ENCODE measurements at regions not wholly inside any gene's neighbourhood (a gene's known extent, or its start where the extent isn't known, plus 50 kb on each side); places are given as distances from the start of the nearest gene placed in this dataset.
"Not testable (repeated sequence)": the region's sequence is repeated elsewhere in the genome, so short reads cannot be mapped to it uniquely, and the experiment has no call there.

GRCh38 chr12:126966498-126966897, 1300.5 kb upstream of the TMEM132C start:
- no peak for DNase-seq (ENCODE audit: low spot score)

GRCh38 chr12:126967152-126967551, 1299.8 kb upstream of the TMEM132C start:
- no peak for DNase-seq (ENCODE audit: low spot score)

- no peak for DNase-seq (ENCODE audit: low spot score)
Measured at GRCh38 chr12:126974779-126975178, 1292.2 kb upstream of the TMEM132C start.

DNA sequence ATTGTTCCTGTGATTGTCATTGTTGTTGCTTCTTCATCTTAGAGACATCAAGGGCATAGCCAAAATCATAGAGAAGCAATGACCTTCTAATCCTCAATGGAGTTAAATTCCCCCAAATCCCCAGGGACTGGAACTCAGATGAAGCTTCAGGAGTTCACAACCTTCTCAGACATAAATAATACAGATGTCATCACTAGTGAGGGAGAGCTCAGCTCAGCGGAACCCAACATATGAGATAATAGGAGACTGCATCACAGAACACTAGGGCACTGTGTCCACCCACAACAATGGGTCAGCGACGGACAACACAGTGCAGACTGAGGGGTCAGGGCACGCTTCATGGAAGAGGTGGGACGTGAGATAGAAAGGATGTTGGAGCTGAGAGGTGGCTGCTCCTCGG, 1290.4 kb upstream of the TMEM132C start:
- DNase-seq (ENCODE audit: low spot score) = no peak

- not testable (repeated sequence) for DNase-seq (ENCODE audit: low spot score)
Measured at GRCh38 chr12:126979564-126979963, 1287.4 kb upstream of the TMEM132C start.

DNA sequence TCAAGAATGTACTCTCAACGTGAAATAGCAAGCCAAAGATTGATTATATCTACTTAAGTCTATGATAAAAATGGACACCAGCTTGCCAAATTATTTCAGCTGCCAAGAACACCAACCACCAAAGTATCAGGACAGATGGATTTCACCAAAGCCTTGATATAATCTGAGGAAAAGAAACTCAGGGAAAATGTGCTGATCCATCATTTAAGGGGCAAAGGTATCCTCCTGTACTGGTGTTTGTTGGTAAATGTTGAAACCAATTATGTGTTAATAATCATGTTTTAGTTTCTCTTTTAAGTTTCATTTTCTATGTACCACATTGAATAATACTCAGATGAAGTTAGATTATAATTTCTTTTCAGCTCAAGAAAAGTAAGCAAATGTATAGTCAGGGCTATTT, 1284.3 kb upstream of the TMEM132C start:
- no peak for DNase-seq (ENCODE audit: low spot score)

GRCh38 chr12:126983735-126984134, 1283.2 kb upstream of the TMEM132C start:
- DNase-seq (ENCODE audit: low spot score) = not testable (repeated sequence)

GRCh38 chr12:126985663-126986062, 1281.3 kb upstream of the TMEM132C start:
- not testable (repeated sequence) for DNase-seq (ENCODE audit: low spot score)

DNA sequence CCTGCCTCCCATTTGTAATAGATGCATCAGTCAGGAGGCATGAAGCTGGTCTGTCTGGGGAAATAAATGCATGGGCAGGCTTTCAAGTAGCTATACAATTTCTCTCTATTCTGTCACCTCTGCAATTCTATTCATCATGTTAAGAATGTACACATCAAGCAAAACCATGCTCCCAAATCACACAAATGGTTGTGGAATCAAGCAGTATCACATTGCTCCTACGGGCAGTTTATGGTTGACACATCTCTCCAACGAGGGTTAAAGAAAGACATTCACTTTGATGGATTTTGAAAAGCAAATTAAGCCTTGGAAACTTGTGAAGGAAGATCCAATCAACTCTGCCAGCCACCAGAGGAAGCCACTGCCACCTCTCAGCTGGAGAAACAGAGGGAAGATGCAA, 1277.4 kb upstream of the TMEM132C start:
- no peak for DNase-seq (ENCODE audit: low spot score)

- no peak for DNase-seq (ENCODE audit: low spot score)
Measured at GRCh38 chr12:126993898-126994297, 1273.1 kb upstream of the TMEM132C start.

GRCh38 chr12:126994599-126994998, 1272.4 kb upstream of the TMEM132C start:
- no peak for DNase-seq (ENCODE audit: low spot score)

DNA sequence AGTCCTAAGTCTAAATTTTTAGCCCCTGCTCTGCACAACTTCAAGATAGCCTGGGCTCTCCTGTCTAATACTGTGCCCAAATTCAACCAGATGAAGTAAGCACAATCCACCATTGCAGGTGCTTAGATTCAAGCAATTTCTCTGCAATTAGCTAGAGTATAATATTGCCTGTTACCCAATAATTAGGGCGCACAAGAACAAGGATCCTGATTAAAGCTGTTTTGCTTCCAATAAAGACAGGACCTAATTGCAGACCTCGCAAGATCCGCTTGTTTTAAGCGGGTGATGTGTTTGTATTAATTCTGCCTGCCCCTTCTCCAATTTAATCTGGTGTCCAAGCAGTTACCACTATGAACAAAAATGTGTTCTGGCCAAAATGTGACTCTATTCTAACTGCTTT, 1268.9 kb upstream of the TMEM132C start:
- DNase-seq (ENCODE audit: low spot score) = no peak

- DNase-seq (ENCODE audit: low spot score) = no peak
Measured at GRCh38 chr12:126998747-126999285, 1268.2 kb upstream of the TMEM132C start.

- DNase-seq (ENCODE audit: low spot score) = no peak
Measured at GRCh38 chr12:126999352-126999751, 1267.6 kb upstream of the TMEM132C start.

GRCh38 chr12:127005406-127005805, 1261.6 kb upstream of the TMEM132C start:
- no peak for DNase-seq (ENCODE audit: low spot score)

DNA sequence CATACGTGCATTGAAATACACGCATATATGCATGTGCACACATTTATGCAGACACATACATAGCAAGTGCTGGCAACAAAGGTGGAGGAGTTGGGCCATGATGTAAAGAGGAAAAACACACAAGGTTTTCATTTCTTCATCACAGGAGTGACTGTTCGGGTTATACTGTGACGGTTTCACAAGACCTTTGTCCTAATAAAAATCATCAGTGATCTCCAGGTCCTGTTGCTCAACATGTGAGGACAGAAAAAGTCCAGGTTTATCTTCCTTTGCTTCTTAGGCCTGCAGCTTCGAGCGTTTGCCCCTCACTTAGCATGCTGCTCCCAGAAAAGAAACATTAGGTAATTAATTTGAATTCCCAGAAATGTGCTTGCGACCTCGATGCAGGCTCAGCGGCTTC, 1260.0 kb upstream of the TMEM132C start:
- DNase-seq (ENCODE audit: low spot score) = no peak

GRCh38 chr12:127008755-127009403, 1258.1 kb upstream of the TMEM132C start:
- peak; percentile 30 for DNase-seq (ENCODE audit: low spot score)

DNA sequence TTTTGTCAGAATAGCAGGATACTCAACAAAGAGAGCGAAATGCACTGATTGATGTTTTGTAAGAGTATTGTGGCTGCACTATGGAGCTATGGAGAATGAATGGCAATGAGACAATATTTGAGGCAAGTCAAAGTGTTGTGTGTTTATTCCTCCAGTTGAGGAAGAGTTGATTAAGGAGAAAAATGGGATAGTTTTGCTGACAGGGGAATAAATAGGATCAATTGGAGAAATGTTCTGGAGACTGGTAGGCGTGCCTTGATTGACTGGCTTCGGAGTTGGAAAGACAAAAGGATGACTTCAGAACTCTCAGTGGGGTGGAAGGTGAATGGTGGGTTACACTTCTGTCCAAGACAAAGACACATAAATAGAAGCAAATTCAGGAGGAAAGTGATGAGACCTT, 1254.9 kb upstream of the TMEM132C start:
- DNase-seq (ENCODE audit: low spot score) = no peak

DNA sequence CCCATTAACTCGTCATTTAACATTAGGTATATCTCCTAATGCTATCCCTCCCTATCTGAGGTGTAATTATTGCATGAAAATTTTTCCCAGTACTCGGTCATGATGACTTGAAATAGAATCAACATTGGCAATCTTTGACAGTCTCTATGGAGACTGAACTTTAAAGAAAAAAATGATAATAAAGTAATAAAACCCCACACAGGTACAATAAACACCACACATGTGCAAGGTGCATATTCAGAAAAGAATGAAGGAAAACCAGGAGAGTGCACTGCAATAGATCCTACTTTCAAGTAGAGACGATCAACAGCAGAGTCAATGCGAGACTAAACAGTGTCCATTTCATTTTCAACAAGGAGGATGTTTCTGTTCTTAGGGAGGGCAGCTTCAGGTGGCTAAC, 1253.8 kb upstream of the TMEM132C start:
- DNase-seq (ENCODE audit: low spot score) = no peak

DNA sequence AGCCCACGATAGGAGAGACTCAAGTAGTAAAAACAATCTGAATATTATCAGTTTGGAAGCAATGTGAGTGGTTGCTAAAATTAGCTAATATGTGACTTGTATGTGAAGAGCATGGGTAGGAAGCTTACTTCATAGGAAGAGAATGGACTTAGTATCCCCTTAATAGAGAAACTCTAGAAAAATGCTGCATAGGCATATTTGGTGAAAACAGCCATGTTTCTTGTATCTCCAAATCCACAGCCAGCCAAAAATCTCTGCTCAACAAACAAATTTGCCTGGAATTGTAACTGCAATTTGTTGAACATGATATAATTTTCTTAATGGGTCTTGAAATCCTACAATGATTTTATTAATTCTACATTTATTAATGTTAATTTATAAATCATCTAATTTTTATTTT, 1252.9 kb upstream of the TMEM132C start:
- DNase-seq (ENCODE audit: low spot score) = no peak

GRCh38 chr12:127024791-127025190, 1242.2 kb upstream of the TMEM132C start:
- DNase-seq (ENCODE audit: low spot score) = no peak

GRCh38 chr12:127025545-127025944, 1241.4 kb upstream of the TMEM132C start:
- DNase-seq (ENCODE audit: low spot score) = no peak

- DNase-seq (ENCODE audit: low spot score) = no peak
Measured at GRCh38 chr12:127035011-127035879, 1231.7 kb upstream of the TMEM132C start.
